Endodermal cell (in vitro differentiated cells): ENCODE measurements at regions not wholly inside any gene's neighbourhood (a gene's known extent, or its start where the extent isn't known, plus 50 kb on each side); places are given as distances from the start of the nearest gene placed in this dataset.

Experiments used
- DNase-seq: peaks from one replicate; pipeline ENCODE4 v3.0.0-alpha.2; 2017
- H3K27ac ChIP-seq: 2 replicates; pipeline ENCODE4 v1.5.1; 2013; ENCODE audit warnings: mild to moderate bottlenecking, low read depth, low read length, moderate library complexity
- H3K27me3 ChIP-seq: 2 replicates; pipeline ENCODE4 v1.6.1; 2013; ENCODE audit warnings: mild to moderate bottlenecking, low read length, moderate library complexity; ENCODE audit not compliant: insufficient read depth, control insufficient read depth, poor library complexity, severe bottlenecking
- H3K36me3 ChIP-seq: 2 replicates; pipeline ENCODE4 v1.7.0; 2013; ENCODE audit warnings: mild to moderate bottlenecking, low read length, moderate library complexity; ENCODE audit not compliant: control insufficient read depth, insufficient read depth
- H3K4me1 ChIP-seq: one replicate; pipeline ENCODE4 v1.7.0; 2013; ENCODE audit warnings: low read length; ENCODE audit not compliant: control insufficient read depth, insufficient read depth
- H3K4me3 ChIP-seq: 2 replicates; pipeline ENCODE4 v1.5.1; 2013; ENCODE audit warnings: mild to moderate bottlenecking, low read length, moderate library complexity
- H3K9ac ChIP-seq: 2 replicates; pipeline ENCODE4 v1.6.1; 2013; ENCODE audit warnings: mild to moderate bottlenecking, low read length, moderate library complexity; ENCODE audit not compliant: poor library complexity, severe bottlenecking; ENCODE audit errors: extremely low read depth
- H3K9me3 ChIP-seq: 2 replicates; pipeline ENCODE4 v1.6.1; 2013; ENCODE audit warnings: mild to moderate bottlenecking, low read length, moderate library complexity; ENCODE audit not compliant: control insufficient read depth
- H3K27ac Mint-ChIP-seq: 2 replicates; pipeline ENCODE4 v1.8.0; 2020; ENCODE audit warnings: mixed read lengths
- H3K27me3 Mint-ChIP-seq: 2 replicates; pipeline ENCODE4 v1.8.0; 2021; ENCODE audit warnings: mild to moderate bottlenecking, mixed read lengths; ENCODE audit not compliant: insufficient read depth
- H3K36me3 Mint-ChIP-seq: 2 replicates; pipeline ENCODE4 v1.8.0; 2020; ENCODE audit warnings: low read depth, mixed read lengths
- H3K4me1 Mint-ChIP-seq: 2 replicates; pipeline ENCODE4 v1.8.0; 2020; ENCODE audit warnings: mixed read lengths
- H3K4me3 Mint-ChIP-seq: 2 replicates; pipeline ENCODE4 v1.8.0; 2020; ENCODE audit warnings: mild to moderate bottlenecking, moderate library complexity, mixed read lengths
- H3K9me3 Mint-ChIP-seq: 2 replicates; pipeline ENCODE4 v1.8.0; 2020; ENCODE audit warnings: mild to moderate bottlenecking, mixed read lengths
- WGBS, 2 experiments: methylation state at CpG; one replicate each; pipeline versions ENCODE4 v1.1.5 to v1.1.7; 2013; ENCODE audit warnings: missing lambda C conversion rate in 2 of 2, mixed read lengths in 1 of 2; ENCODE audit not compliant: insufficient coverage in 1 of 2, insufficient read length in 1 of 2; 5-methylcytosine and 5-hydroxymethylcytosine counted together
- TF ChIP-seq, protein P1 (sequence below): fragments of 200-600 bp; sonication (generic); conservative IDR thresholded peaks from 2 replicates; pipeline ENCODE4 v1.5.0; 2021; ENCODE audit warnings: antibody characterized with exemption, mild to moderate bottlenecking

DNA sequence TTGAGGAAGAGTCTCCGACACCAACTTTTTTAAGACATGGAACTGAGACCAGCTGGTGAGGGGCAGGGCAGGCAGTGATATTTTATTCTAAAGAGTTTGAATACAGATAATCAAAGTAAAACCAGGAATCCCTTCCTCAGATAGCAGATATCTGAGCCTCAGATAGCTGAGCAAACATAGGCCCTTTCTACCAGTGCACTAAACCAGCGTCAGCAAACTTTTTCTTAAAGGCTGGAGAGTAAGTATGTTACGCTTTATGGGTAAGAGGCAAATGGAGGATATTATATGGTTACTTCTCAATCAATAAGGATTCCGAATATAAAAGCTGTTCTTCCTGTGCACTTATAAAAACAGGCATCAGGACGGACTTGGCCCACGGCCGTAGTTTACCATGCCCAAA is 73.9 kb downstream of the WNT5A start:
- H3K27ac ChIP-seq, result no peak overlapping the region
- H3K27me3 ChIP-seq, result peaks cover 30% of the 10 kb centered on the region
- Mint-ChIP-seq H3K27ac (no peak overlapping the region), H3K4me1 (peaks cover 4% of the 10 kb centered on the region), H3K27me3 (peaks cover 5% of the 10 kb centered on the region), H3K9me3 (no peaks in the 10 kb centered on the region), H3K4me3 (no peak overlapping the region), H3K36me3 (no peaks in the 10 kb centered on the region)
- no peak overlapping the region for H3K9ac ChIP-seq
- no peak for DNase-seq
- H3K4me1 ChIP-seq, result peaks cover 5% of the 10 kb centered on the region
- 50 to 88% methylated on average over 3 to 7 of the region's 7 CpGs for WGBS, 2 experiments
- no peak overlapping the region for H3K4me3 ChIP-seq
- no peaks in the 10 kb centered on the region for H3K9me3 ChIP-seq
- TF ChIP-seq, protein P1, sequence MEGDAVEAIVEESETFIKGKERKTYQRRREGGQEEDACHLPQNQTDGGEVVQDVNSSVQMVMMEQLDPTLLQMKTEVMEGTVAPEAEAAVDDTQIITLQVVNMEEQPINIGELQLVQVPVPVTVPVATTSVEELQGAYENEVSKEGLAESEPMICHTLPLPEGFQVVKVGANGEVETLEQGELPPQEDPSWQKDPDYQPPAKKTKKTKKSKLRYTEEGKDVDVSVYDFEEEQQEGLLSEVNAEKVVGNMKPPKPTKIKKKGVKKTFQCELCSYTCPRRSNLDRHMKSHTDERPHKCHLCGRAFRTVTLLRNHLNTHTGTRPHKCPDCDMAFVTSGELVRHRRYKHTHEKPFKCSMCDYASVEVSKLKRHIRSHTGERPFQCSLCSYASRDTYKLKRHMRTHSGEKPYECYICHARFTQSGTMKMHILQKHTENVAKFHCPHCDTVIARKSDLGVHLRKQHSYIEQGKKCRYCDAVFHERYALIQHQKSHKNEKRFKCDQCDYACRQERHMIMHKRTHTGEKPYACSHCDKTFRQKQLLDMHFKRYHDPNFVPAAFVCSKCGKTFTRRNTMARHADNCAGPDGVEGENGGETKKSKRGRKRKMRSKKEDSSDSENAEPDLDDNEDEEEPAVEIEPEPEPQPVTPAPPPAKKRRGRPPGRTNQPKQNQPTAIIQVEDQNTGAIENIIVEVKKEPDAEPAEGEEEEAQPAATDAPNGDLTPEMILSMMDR, result no peak
- H3K36me3 ChIP-seq, result no peaks in the 10 kb centered on the region

DNA sequence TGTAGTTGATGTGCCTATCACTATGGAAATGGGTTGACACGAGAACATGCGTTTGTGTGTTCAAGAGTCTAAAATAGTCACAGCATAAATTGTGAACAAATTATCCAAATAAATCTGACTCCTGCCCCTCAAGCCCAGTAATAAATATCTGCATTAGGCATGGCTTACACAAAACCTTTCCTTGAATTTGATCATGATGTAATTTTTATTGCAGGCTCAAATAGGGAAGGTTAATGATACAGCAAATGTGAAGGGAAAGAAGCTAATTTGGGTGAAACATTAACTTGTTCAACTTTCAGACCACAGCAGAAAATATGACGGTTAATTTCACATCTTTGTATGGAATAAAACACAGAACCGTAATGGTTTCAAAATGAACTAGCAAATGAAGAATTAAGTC is 74.6 kb downstream of the WNT5A start:
- DNase-seq, result no peak
- Histone ChIP-seq H3K27ac (no peak overlapping the region), H3K9me3 (no peaks in the 10 kb centered on the region), H3K4me3 (no peak overlapping the region), H3K36me3 (no peaks in the 10 kb centered on the region), H3K9ac (no peak overlapping the region), H3K27me3 (peaks cover 30% of the 10 kb centered on the region), H3K4me1 (peaks cover 5% of the 10 kb centered on the region)
- WGBS, 2 experiments, result 93 to 95% methylated on average over 4 of the region's 4 CpGs
- Mint-ChIP-seq H3K36me3 (no peaks in the 10 kb centered on the region), H3K4me1 (peaks cover 4% of the 10 kb centered on the region), H3K4me3 (no peak overlapping the region), H3K27me3 (peaks cover 5% of the 10 kb centered on the region), H3K27ac (no peak overlapping the region), H3K9me3 (no peaks in the 10 kb centered on the region)
- TF ChIP-seq, protein P1, result no peak

DNA sequence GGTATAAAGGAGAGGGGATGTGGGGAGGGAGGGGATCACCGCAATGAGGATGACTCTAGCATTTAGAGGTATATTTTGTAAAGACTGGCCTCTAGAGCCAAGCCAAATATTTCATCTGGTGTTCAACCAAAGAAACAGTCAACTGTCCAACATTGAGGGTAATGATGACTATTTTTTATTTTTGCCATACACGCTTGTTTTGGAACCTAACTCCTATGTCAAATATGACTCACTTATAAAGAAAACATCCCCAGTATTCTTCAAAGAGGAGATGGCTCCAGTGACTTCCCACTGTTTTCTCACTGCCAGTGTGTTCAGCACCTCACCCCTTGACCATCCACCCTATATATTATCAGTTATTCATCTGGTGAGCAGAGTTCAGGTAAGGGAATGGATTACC is 77.3 kb downstream of the WNT5A start:
- Mint-ChIP-seq H3K4me3 (no peak overlapping the region), H3K27me3 (peaks cover 7% of the 10 kb centered on the region), H3K4me1 (peaks cover 4% of the 10 kb centered on the region), H3K9me3 (peaks cover 1% of the 10 kb centered on the region), H3K36me3 (no peaks in the 10 kb centered on the region), H3K27ac (no peak overlapping the region)
- Histone ChIP-seq H3K9ac (no peak overlapping the region), H3K27ac (no peak overlapping the region), H3K36me3 (no peaks in the 10 kb centered on the region), H3K4me3 (no peak overlapping the region), H3K9me3 (no peaks in the 10 kb centered on the region), H3K27me3 (peaks cover 16% of the 10 kb centered on the region), H3K4me1 (peaks cover 5% of the 10 kb centered on the region)
- TF ChIP-seq, protein P1, result no peak
- WGBS, 2 experiments, result 75 to 92% methylated on average over 2 of the region's 2 CpGs
- no peak for DNase-seq
